A549 (cell line): ENCODE measurements at regions not wholly inside any gene's neighbourhood (a gene's known extent, or its start where the extent isn't known, plus 50 kb on each side); places are given as distances from the start of the nearest gene placed in this dataset.

Experiments used
- CEBPB ChIP-seq, 2 experiments: fragments of >200 bp in 1 of 2; sonication (Bioruptor Twin) in 1 of 2; formaldehyde crosslinking in 1 of 2; IDR thresholded peaks; 2 replicates each; pipeline ENCODE4 v1.6.1; 2012 to 2016
- CHD2 ChIP-seq: fragments of 150-350 bp; IDR thresholded peaks from 2 replicates; pipeline ENCODE4 v1.6.1; 2014; ENCODE audit warnings: low read length; ENCODE audit not compliant: partially characterized antibody
- CTCF ChIP-seq: fragments of >200 bp; sonication (Bioruptor Twin); formaldehyde crosslinking; IDR thresholded peaks from 3 replicates; pipeline ENCODE4 v1.5.1; 2016
- EHF ChIP-seq: fragments of 250-450 bp; sonication (Bioruptor Pico); IDR thresholded peaks from 2 replicates; pipeline ENCODE4 v1.5.0; 2020; ENCODE audit warnings: mild to moderate bottlenecking
- ESRRA ChIP-seq: fragments of 150-350 bp; IDR thresholded peaks from 2 replicates; pipeline ENCODE4 v1.6.1; 2014; ENCODE audit warnings: mild to moderate bottlenecking, low read length, borderline replicate concordance
- FOSL2 ChIP-seq, 2 experiments: fragments of 450-650 bp in 1 of 2; fragments of >200 bp in 1 of 2; sonication (Bioruptor Twin) in 1 of 2; formaldehyde crosslinking; IDR thresholded peaks; 2 replicates each; pipeline versions ENCODE4 v1.5.0 to v1.6.1; 2016 to 2020; ENCODE audit warnings: mild to moderate bottlenecking in 1 of 2, moderate library complexity in 1 of 2
- HDAC2 ChIP-seq: fragments of 200-600 bp; sonication (generic); IDR thresholded peaks from 2 replicates; pipeline ENCODE4 v1.6.1; 2016
- KDM1A ChIP-seq: fragments of 200-600 bp; sonication (generic); IDR thresholded peaks from 2 replicates; pipeline ENCODE4 v1.6.1; 2016; ENCODE audit warnings: low read depth, mild to moderate bottlenecking
- MAX ChIP-seq: IDR thresholded peaks from 2 replicates; pipeline ENCODE4 v1.6.1; 2012
- POLR2A ChIP-seq: IDR thresholded peaks from 2 replicates; pipeline ENCODE4 v1.6.1; 2012; ENCODE audit warnings: mild to moderate bottlenecking, low read length
- RFX5 ChIP-seq: fragments of 450-650 bp; IDR thresholded peaks from 2 replicates; pipeline ENCODE4 v1.7.1; 2014; ENCODE audit warnings: antibody characterized with exemption, mild to moderate bottlenecking, moderate library complexity
- RNF2 ChIP-seq: fragments of 200-600 bp; sonication (generic); IDR thresholded peaks from 2 replicates; pipeline ENCODE4 v1.6.1; 2016; ENCODE audit warnings: low read depth, mild to moderate bottlenecking, antibody characterized with exemption, moderate library complexity, borderline replicate concordance

GRCh38 chr10:4691301-4691700 is 134.7 kb upstream of the AKR1E2 start:
- TF ChIP-seq POLR2A (no peak), CTCF (no peak), EHF (no peak), CHD2 (no peak), KDM1A (no peak), CEBPB (IDR thresholded peaks at IDR 0.05) (no peak), RNF2 (no peak), RFX5 (no peak), HDAC2 (no peak), MAX (no peak), ESRRA (no peak), FOSL2 (IDR thresholded peaks at IDR 0.05) (no peak), FOSL2 (CRISPR knock-in tag; IDR thresholded peaks at IDR 0.05) (no peak)
